ENCODE measurements at regions not wholly inside any gene's neighbourhood (a gene's known extent, or its start where the extent isn't known, plus 50 kb on each side); places are given as distances from the start of the nearest gene placed in this dataset.

DNA sequence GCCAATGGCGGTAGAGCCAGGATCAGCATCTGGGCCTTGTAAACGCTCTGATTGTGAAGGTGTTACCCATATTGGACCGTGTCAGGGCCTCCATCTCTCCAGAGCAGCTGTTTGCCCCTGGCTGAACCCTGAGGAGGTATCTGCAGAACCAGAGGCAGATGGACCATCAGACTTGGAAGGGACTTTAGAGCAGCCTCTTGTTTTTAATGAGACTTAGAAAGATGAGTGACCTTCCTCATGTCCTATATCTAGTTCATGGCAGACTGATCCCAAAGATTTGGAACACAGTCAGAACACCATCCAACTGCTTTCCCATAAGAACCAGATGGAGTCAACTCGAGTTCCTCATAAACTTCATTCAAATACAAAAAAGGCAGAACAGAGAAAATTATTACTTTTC, 135.1 kb upstream of the MSX1 start:
- TF ChIP-seq, protein P1, sequence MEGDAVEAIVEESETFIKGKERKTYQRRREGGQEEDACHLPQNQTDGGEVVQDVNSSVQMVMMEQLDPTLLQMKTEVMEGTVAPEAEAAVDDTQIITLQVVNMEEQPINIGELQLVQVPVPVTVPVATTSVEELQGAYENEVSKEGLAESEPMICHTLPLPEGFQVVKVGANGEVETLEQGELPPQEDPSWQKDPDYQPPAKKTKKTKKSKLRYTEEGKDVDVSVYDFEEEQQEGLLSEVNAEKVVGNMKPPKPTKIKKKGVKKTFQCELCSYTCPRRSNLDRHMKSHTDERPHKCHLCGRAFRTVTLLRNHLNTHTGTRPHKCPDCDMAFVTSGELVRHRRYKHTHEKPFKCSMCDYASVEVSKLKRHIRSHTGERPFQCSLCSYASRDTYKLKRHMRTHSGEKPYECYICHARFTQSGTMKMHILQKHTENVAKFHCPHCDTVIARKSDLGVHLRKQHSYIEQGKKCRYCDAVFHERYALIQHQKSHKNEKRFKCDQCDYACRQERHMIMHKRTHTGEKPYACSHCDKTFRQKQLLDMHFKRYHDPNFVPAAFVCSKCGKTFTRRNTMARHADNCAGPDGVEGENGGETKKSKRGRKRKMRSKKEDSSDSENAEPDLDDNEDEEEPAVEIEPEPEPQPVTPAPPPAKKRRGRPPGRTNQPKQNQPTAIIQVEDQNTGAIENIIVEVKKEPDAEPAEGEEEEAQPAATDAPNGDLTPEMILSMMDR (IDR thresholded peaks at IDR 0.05; ENCODE audit: low read depth, low read length, missing control alignments) = no peak
- H3K4me3 ChIP-seq (replicated peaks; ENCODE audit: low read depth, low read length) = no peak overlapping the region
- DNase-seq (ENCODE audit: extremely low read depth, low read depth) = no peak

DNA sequence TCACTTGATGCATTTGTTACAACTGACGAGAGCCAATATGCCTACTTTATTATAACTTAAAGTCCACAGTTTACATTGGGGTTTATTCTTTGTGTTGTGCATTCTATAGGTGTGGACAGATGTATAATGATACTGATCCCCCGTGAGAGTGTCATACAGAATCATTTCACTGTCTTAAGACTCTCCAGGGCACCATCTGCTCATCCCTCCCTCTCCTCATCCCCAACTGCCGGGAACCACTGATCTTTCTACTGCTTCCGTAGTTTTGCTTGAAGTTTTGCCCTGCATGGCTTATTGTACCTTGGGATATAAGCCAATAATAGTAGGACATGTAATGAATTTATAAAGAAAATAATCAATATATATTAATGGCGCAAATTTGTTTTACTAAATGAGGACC, 137.8 kb upstream of the MSX1 start:
- TF ChIP-seq, protein P1 (IDR thresholded peaks at IDR 0.05; ENCODE audit: low read depth, low read length, missing control alignments) = no peak

DNA sequence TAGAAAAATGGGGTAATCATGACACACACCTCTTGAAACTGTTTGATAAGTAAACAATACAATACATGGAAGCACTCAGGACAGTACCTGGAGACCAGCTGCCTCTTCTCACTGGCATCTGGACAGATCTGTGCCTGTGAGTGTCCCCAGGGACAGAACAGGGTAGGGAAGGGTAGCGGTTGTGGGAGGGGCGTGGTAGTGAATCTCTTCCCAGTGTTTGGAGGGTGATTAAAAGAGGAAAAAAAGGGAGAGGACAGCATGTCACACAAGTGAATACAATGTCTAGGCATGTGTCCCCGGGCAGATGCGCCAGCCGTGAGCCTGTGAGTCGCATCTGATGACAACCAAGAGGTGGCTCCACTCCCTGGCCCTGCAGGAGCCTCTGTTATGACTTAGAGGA, 138.8 kb upstream of the MSX1 start:
- TF ChIP-seq, protein P1 (IDR thresholded peaks at IDR 0.05; ENCODE audit: low read depth, low read length, missing control alignments) = no peak
- DNase-seq (ENCODE audit: extremely low read depth, low read depth) = no peak
- no peak overlapping the region for H3K4me3 ChIP-seq (replicated peaks; ENCODE audit: low read depth, low read length)

More for the DNA sequence above, 137.8 kb upstream of the MSX1 start:
- DNase-seq (ENCODE audit: extremely low read depth, low read depth) = no peak
- no peak overlapping the region for H3K4me3 ChIP-seq (replicated peaks; ENCODE audit: low read depth, low read length)

DNA sequence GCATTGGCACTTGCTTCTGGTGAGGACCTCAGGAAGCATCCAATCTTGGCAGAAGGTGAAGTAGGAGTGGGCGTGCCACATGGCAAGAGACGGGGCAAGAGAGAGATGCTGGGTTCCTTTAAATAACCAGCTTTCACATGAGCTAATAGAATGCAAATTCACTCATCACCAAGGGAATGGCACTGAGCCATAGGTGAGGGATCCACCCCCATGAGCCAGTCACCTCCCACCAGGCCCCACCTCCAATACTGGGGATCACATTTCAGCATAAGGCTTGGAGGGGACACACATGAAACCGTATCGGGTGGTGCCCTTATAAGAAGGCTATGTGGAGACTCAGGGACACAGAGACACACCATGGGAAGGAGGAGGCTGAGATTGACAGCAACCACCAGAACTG, 140.0 kb upstream of the MSX1 start:
- H3K4me3 ChIP-seq (replicated peaks; ENCODE audit: low read depth, low read length) = no peak overlapping the region
- TF ChIP-seq, protein P1 (IDR thresholded peaks at IDR 0.05; ENCODE audit: low read depth, low read length, missing control alignments) = no peak
- no peak for DNase-seq (ENCODE audit: extremely low read depth, low read depth)

DNA sequence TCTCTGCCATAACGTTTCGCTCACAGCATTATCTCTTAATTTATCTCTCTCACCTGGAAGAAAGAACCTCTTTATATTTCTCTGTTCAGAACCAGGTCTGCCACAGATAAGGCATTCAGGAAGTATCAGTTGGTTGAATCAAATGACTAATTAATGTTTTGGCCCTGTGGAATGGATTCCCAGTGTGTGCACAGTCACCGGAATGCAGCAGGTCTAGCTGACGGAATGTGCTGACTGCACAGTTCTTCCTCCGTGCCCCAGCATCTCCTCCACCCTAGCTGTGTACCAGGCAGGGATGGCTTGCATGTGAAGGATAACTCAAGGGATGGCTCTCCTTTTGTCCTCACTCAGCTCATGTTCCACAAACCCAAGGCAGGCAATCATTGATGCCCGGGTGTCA, 141.8 kb upstream of the MSX1 start:
- TF ChIP-seq, protein P1 (IDR thresholded peaks at IDR 0.05; ENCODE audit: low read depth, low read length, missing control alignments) = no peak
- no peak for DNase-seq (ENCODE audit: extremely low read depth, low read depth)

DNA sequence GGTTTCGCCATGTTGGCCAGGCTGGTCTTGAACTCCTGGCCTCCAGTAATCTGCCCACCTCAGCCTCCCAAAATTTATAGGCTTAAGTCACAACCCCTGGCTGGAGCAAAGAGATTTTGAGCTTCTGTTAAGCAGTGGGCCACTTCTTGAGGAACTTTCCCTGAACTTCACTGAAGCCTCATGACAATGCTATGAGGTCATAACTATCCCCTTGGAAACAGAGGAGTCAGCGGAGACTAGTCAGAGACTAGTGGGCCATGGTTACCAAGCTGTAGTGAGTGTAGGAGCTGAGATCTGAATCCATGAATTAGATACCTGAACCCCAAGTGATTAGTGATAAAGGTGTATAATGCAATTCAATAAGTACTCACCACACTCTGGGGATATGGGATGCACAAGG, 145.1 kb upstream of the MSX1 start:
- TF ChIP-seq, protein P1 (IDR thresholded peaks at IDR 0.05; ENCODE audit: low read depth, low read length, missing control alignments) = no peak
- no peak overlapping the region for H3K4me3 ChIP-seq (replicated peaks; ENCODE audit: low read depth, low read length)
- no peak for DNase-seq (ENCODE audit: extremely low read depth, low read depth)

More for the DNA sequence above, 141.8 kb upstream of the MSX1 start:
- no peak overlapping the region for H3K4me3 ChIP-seq (replicated peaks; ENCODE audit: low read depth, low read length)

DNA sequence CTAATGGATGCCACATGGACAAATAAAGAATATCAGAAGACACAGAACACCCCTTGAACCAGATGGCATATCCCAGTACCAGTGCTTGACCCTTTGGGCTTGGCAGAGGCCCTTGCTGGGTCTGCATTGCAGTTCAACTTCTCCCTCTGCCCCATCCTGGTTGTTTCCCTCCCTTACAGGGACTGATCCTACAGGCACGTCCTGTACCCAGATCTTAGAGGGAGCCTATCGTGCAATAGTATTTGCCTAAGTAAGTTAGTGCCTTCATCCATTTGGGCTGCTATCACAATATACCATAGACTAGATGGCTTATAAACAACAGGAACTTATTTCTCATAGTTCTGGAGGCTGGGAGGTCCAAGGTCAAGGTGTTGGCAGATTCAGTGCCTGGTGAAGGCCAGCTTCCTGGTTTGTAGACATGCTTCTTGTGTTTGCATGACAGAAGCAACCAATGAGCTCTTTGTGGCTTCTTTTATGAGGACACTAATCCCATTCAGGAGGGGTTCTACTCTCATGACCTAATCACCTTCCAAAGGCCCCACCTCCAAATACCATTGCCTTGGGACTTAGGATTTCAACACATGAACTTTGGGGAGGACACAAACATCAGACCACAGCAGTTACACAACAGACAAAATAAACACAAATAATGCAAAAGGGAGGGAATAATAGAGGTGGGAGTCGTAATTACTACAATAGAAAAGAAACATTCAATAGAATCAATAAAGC, 146.5 kb upstream of the MSX1 start:
- peak; percentile 47 for DNase-seq (ENCODE audit: extremely low read depth, low read depth)
- TF ChIP-seq, protein P1 (IDR thresholded peaks at IDR 0.05; ENCODE audit: low read depth, low read length, missing control alignments) = no peak

More for the DNA sequence above, 146.5 kb upstream of the MSX1 start:
- no peak overlapping the region for H3K4me3 ChIP-seq (replicated peaks; ENCODE audit: low read depth, low read length)
